SK-N-SH (cell line): ENCODE measurements at regions not wholly inside any gene's neighbourhood (a gene's known extent, or its start where the extent isn't known, plus 50 kb on each side); places are given as distances from the start of the nearest gene placed in this dataset.

ENCODE experiments used
- CTCF ChIA-PET: fragments of 300-600, 350-600 bp; formaldehyde crosslinking; extraction: SDS; loops from one replicate; lab custom pipeline; 2021; lab: Yijun Ruan, JAX
- POLR2A ChIA-PET: fragments of 350-600 bp; sonication (Branson Sonifier 250); formaldehyde crosslinking; extraction: SDS; loops from one replicate; lab custom pipeline; 2020; ENCODE audit warnings: antibody characterized with exemption, inconsistent platforms; lab: Yijun Ruan, JAX
- DNase-seq: peaks from one replicate; pipeline ENCODE4 v3.0.0; 2012
- H2AFZ ChIP-seq: fragments of 200-600 bp; sonication (generic); 2 replicates; pipeline ENCODE4 v1.8.1; 2016; ENCODE audit warnings: antibody characterized with exemption, mild to moderate bottlenecking, low read depth
- H3F3A ChIP-seq: fragments of 200-600 bp; sonication (generic); replicated peaks from 2 replicates; pipeline ENCODE3; 2016; ENCODE audit warnings: antibody characterized with exemption, mild to moderate bottlenecking; ENCODE audit not compliant: insufficient read depth
- H3K27ac ChIP-seq, 2 experiments: fragments of 200-500 bp in 1 of 2; fragments of 200-600 bp in 1 of 2; sonication (Bioruptor generic) in 1 of 2; sonication (generic), shearing (Covaris generic) in 1 of 2; 2 replicates each; pipeline versions ENCODE4 v1.5.1 to v1.6.1; 2014 to 2016; ENCODE audit warnings: low read depth in 2 of 2, inconsistent platforms in 1 of 2, low read length in 1 of 2, mild to moderate bottlenecking in 1 of 2, mixed read lengths in 1 of 2
- H3K27me3 ChIP-seq: fragments of 200-600 bp; sonication (generic), shearing (Covaris generic); 2 replicates; pipeline ENCODE4 v1.6.1; 2016; ENCODE audit warnings: mixed run types; ENCODE audit not compliant: insufficient read depth
- H3K36me3 ChIP-seq, 2 experiments: fragments of 200-500 bp in 1 of 2; fragments of 200-600 bp in 1 of 2; sonication (Bioruptor generic) in 1 of 2; sonication (generic) in 1 of 2; replicated peaks in 1 of 2; 2 replicates each; pipeline versions ENCODE3 to v1.5.1; 2014 to 2016; ENCODE audit warnings: low read length in 1 of 2, mild to moderate bottlenecking in 1 of 2; ENCODE audit not compliant: insufficient read depth in 2 of 2, control insufficient read depth in 1 of 2
- H3K4me1 ChIP-seq, 2 experiments: fragments of 200-500 bp in 1 of 2; fragments of 200-600 bp in 1 of 2; sonication (Bioruptor generic) in 1 of 2; sonication (generic), shearing (Covaris generic) in 1 of 2; 2 replicates each; pipeline versions ENCODE4 v1.5.1 to v1.6.1; 2014 to 2016; ENCODE audit warnings: low read depth in 1 of 2, low read length in 1 of 2, mixed run types in 1 of 2; ENCODE audit not compliant: insufficient read depth in 2 of 2, control insufficient read depth in 1 of 2
- H3K4me2 ChIP-seq: fragments of 200-600 bp; sonication (generic), shearing (Covaris generic); 2 replicates; pipeline ENCODE4 v1.6.1; 2017; ENCODE audit warnings: mixed run types
- H3K4me3 ChIP-seq, 2 experiments: fragments of 200-500 bp in 1 of 2; fragments of 200-600 bp in 1 of 2; sonication (Bioruptor generic) in 1 of 2; sonication (generic), shearing (Covaris generic) in 1 of 2; 2 replicates each; pipeline versions ENCODE4 v1.5.1 to v1.8.1; 2014 to 2016; ENCODE audit warnings: low read depth in 2 of 2, inconsistent platforms in 1 of 2, low read length in 1 of 2, mild to moderate bottlenecking in 1 of 2, mixed read lengths in 1 of 2, moderate library complexity in 1 of 2
- H3K79me2 ChIP-seq: fragments of 200-600 bp; sonication (generic); 2 replicates; pipeline ENCODE4 v1.8.1; 2017; ENCODE audit warnings: mild to moderate bottlenecking; ENCODE audit not compliant: insufficient read depth
- H3K9ac ChIP-seq: fragments of 200-600 bp; sonication (generic); 2 replicates; pipeline ENCODE4 v1.6.1; 2017; ENCODE audit warnings: mixed run types
- H3K9me2 ChIP-seq: fragments of 200-600 bp; sonication (generic); 2 replicates; pipeline ENCODE4 v1.6.1; 2017; ENCODE audit warnings: mixed run types
- H3K9me3 ChIP-seq: fragments of 200-600 bp; sonication (generic); 2 replicates; pipeline ENCODE4 v1.6.1; 2017; ENCODE audit warnings: mixed run types, mild to moderate bottlenecking, moderate library complexity
- H4K20me1 ChIP-seq: fragments of 200-600 bp; sonication (generic); 2 replicates; pipeline ENCODE4 v1.6.1; 2017; ENCODE audit warnings: mild to moderate bottlenecking, mixed run types; ENCODE audit not compliant: insufficient read depth
- ELF1 ChIP-seq: IDR thresholded peaks from 2 replicates; pipeline ENCODE4 v1.4.0; 2012
- EP300 ChIP-seq, 2 experiments: IDR thresholded peaks; 2 replicates each; pipeline versions ENCODE4 v1.4.0 to v1.6.1; 2012; ENCODE audit warnings: borderline replicate concordance in 1 of 2, low read depth in 1 of 2, low read length in 1 of 2
- FOXJ3 ChIP-seq: sonication (generic); formaldehyde crosslinking; IDR thresholded peaks from 2 replicates; pipeline ENCODE4 v1.5.1; 2020; ENCODE audit warnings: mild to moderate bottlenecking, missing genetic modification reagents
- GABPA ChIP-seq: IDR thresholded peaks from 2 replicates; pipeline ENCODE4 v1.4.0; 2012; ENCODE audit warnings: low read depth, mild to moderate bottlenecking
- GATA2 ChIP-seq: sonication (generic); formaldehyde crosslinking; IDR thresholded peaks from 2 replicates; pipeline ENCODE4 v1.5.0; 2020; ENCODE audit warnings: mild to moderate bottlenecking, missing genetic modification reagents
- JUND ChIP-seq: IDR thresholded peaks from 2 replicates; pipeline ENCODE4 v1.4.0; 2012
- MEF2A ChIP-seq: IDR thresholded peaks from 2 replicates; pipeline ENCODE4 v1.4.0; 2012; ENCODE audit warnings: low read depth, borderline replicate concordance
- RAD21 ChIP-seq: IDR thresholded peaks from 2 replicates; pipeline ENCODE4 v1.6.1; 2012; ENCODE audit warnings: mild to moderate bottlenecking, low read length
- RCOR1 ChIP-seq: fragments of 150-350 bp; IDR thresholded peaks from 2 replicates; pipeline ENCODE4 v1.6.1; 2017; ENCODE audit warnings: antibody characterized with exemption, low read length
- RFX5 ChIP-seq: IDR thresholded peaks from 2 replicates; pipeline ENCODE4 v1.6.1; 2012; ENCODE audit warnings: mild to moderate bottlenecking, improper control_type of control experiment, low read length
- RXRA ChIP-seq: IDR thresholded peaks from 2 replicates; pipeline ENCODE4 v1.4.0; 2012; ENCODE audit warnings: low read depth, mild to moderate bottlenecking, borderline replicate concordance
- TAF1 ChIP-seq: IDR thresholded peaks from 2 replicates; pipeline ENCODE4 v1.6.1; 2012; ENCODE audit warnings: low read depth, mild to moderate bottlenecking, low read length, moderate library complexity, borderline replicate concordance
- TCF12 ChIP-seq: IDR thresholded peaks from 2 replicates; pipeline ENCODE4 v1.4.0; 2012
- YY1 ChIP-seq: IDR thresholded peaks from 2 replicates; pipeline ENCODE4 v1.4.0; 2012; ENCODE audit warnings: low read depth, mild to moderate bottlenecking
- WGBS: methylation state at CpG from one replicate; pipeline ENCODE4 v1.1.6; 2017; ENCODE audit warnings: low lambda C conversion rate; 5-methylcytosine and 5-hydroxymethylcytosine counted together
- TF ChIP-seq, protein P1 (sequence below): IDR thresholded peaks from 2 replicates; pipeline ENCODE4; 2012
- TF ChIP-seq, protein P2 (sequence below): IDR thresholded peaks from 2 replicates; pipeline ENCODE4 v1.4.0; 2012; ENCODE audit warnings: low read depth, borderline replicate concordance
- TF ChIP-seq, protein P3 (sequence below): fragments of 150-350 bp; IDR thresholded peaks from 2 replicates; pipeline ENCODE4 v1.6.1; 2016; ENCODE audit warnings: mild to moderate bottlenecking, low read depth, low read length
- TF ChIP-seq, protein P4 (sequence below): IDR thresholded peaks from 2 replicates; pipeline ENCODE4 v1.6.1; 2012; ENCODE audit warnings: mild to moderate bottlenecking, low read depth, low read length, moderate library complexity

DNA sequence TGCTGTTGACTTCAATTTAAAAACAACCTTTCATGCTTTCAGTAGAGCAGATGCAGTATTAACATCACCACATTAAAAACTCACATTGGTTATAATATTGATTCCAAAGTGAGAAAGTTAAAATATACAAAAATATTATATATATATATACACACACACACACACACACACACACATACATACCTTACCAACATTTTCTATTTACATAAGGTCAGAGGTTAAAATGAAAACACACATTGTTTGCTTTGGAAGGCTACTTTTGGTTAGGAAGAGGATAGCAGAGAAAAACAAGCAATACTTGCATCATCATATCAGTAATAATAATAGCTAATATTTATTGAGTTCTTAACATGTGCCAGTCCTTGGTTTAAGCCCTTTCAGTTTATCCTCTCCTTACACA lies 226.5 kb downstream of the PPP4R3C start:
- POLR2A ChIA-PET: no interaction called here
- no peak overlapping the region for H3K4me2 ChIP-seq
- no peaks in the 10 kb centered on the region for H3K27me3 ChIP-seq
- no peak overlapping the region for H2AFZ ChIP-seq
- CTCF ChIA-PET: no interaction called here
- H3K27ac ChIP-seq: no peak overlapping the region
- H3K79me2 ChIP-seq: no peaks in the 10 kb centered on the region
- TF ChIP-seq FOXJ3 (no peak), ELF1 (no peak), TAF1 (no peak), JUND (no peak), RCOR1 (no peak), EP300 (IDR thresholded peaks at IDR 0.05; ENCODE audit: borderline replicate concordance in 1 of 2, low read depth in 1 of 2, low read length in 1 of 2) (no peak), GATA2 (CRISPR knock-in tag) (no peak), TCF12 (no peak), GABPA (no peak), YY1 (no peak), RAD21 (no peak)
- TF ChIP-seq, protein P1, sequence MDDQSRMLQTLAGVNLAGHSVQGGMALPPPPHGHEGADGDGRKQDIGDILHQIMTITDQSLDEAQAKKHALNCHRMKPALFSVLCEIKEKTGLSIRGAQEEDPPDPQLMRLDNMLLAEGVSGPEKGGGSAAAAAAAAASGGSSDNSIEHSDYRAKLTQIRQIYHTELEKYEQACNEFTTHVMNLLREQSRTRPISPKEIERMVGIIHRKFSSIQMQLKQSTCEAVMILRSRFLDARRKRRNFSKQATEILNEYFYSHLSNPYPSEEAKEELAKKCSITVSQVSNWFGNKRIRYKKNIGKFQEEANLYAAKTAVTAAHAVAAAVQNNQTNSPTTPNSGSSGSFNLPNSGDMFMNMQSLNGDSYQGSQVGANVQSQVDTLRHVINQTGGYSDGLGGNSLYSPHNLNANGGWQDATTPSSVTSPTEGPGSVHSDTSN: no peak
- TF ChIP-seq, protein P2, sequence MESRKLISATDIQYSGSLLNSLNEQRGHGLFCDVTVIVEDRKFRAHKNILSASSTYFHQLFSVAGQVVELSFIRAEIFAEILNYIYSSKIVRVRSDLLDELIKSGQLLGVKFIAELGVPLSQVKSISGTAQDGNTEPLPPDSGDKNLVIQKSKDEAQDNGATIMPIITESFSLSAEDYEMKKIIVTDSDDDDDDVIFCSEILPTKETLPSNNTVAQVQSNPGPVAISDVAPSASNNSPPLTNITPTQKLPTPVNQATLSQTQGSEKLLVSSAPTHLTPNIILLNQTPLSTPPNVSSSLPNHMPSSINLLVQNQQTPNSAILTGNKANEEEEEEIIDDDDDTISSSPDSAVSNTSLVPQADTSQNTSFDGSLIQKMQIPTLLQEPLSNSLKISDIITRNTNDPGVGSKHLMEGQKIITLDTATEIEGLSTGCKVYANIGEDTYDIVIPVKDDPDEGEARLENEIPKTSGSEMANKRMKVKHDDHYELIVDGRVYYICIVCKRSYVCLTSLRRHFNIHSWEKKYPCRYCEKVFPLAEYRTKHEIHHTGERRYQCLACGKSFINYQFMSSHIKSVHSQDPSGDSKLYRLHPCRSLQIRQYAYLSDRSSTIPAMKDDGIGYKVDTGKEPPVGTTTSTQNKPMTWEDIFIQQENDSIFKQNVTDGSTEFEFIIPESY: no peak
- H3K4me3 ChIP-seq: no peak overlapping the region
- H3K9me2 ChIP-seq: no peaks in the 10 kb centered on the region
- no peak overlapping the region for H3K9ac ChIP-seq
- no peaks in the 10 kb centered on the region for H3K36me3 ChIP-seq
- no peaks in the 10 kb centered on the region for H3K9me3 ChIP-seq
- H3K4me1 ChIP-seq: no peaks in the 10 kb centered on the region
- no peaks in the 10 kb centered on the region for H4K20me1 ChIP-seq
- no peaks in the 10 kb centered on the region for H3F3A ChIP-seq
- DNase-seq: no peak

DNA sequence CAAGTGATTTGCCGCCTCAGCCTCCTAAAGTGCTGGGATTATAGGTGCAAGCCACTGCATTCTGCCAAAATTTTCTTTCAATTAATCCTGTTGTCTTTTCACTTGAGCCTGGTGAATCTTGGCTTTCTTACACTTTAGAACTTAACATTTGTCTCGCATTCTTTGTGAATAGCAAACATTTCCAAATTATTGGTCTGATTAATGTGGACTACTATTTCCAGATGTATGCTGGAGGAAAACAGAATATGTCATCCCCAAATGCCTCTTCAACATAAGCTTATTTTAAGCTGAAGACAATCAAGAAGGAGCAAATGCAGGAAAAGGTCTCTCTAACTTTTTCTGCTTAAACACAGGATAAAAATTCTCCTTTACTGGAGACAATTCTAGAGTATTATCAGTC lies 233.4 kb downstream of the PPP4R3C start:
- Histone ChIP-seq H3K4me2 (no peak overlapping the region), H3K4me3 (no peak overlapping the region), H3K9me3 (no peaks in the 10 kb centered on the region), H3K79me2 (no peaks in the 10 kb centered on the region), H3K4me1 (no peaks in the 10 kb centered on the region), H3K27ac (no peak overlapping the region), H3K27me3 (no peaks in the 10 kb centered on the region), H3K9me2 (no peaks in the 10 kb centered on the region), H3K9ac (no peak overlapping the region), H3K36me3 (no peaks in the 10 kb centered on the region), H2AFZ (no peak overlapping the region), H4K20me1 (no peaks in the 10 kb centered on the region), H3F3A (no peaks in the 10 kb centered on the region)
- ChIA-PET POLR2A (no interaction called here), CTCF (no interaction called here)
- DNase-seq: no peak
- WGBS: 2% methylated on average over 2 of the region's 2 CpGs
- TF ChIP-seq, protein P3, sequence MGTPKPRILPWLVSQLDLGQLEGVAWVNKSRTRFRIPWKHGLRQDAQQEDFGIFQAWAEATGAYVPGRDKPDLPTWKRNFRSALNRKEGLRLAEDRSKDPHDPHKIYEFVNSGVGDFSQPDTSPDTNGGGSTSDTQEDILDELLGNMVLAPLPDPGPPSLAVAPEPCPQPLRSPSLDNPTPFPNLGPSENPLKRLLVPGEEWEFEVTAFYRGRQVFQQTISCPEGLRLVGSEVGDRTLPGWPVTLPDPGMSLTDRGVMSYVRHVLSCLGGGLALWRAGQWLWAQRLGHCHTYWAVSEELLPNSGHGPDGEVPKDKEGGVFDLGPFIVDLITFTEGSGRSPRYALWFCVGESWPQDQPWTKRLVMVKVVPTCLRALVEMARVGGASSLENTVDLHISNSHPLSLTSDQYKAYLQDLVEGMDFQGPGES: no peak
- TF ChIP-seq RXRA (no peak), TAF1 (no peak), JUND (no peak), RFX5 (no peak), GATA2 (CRISPR knock-in tag) (no peak), MEF2A (no peak)
- TF ChIP-seq, protein P4, sequence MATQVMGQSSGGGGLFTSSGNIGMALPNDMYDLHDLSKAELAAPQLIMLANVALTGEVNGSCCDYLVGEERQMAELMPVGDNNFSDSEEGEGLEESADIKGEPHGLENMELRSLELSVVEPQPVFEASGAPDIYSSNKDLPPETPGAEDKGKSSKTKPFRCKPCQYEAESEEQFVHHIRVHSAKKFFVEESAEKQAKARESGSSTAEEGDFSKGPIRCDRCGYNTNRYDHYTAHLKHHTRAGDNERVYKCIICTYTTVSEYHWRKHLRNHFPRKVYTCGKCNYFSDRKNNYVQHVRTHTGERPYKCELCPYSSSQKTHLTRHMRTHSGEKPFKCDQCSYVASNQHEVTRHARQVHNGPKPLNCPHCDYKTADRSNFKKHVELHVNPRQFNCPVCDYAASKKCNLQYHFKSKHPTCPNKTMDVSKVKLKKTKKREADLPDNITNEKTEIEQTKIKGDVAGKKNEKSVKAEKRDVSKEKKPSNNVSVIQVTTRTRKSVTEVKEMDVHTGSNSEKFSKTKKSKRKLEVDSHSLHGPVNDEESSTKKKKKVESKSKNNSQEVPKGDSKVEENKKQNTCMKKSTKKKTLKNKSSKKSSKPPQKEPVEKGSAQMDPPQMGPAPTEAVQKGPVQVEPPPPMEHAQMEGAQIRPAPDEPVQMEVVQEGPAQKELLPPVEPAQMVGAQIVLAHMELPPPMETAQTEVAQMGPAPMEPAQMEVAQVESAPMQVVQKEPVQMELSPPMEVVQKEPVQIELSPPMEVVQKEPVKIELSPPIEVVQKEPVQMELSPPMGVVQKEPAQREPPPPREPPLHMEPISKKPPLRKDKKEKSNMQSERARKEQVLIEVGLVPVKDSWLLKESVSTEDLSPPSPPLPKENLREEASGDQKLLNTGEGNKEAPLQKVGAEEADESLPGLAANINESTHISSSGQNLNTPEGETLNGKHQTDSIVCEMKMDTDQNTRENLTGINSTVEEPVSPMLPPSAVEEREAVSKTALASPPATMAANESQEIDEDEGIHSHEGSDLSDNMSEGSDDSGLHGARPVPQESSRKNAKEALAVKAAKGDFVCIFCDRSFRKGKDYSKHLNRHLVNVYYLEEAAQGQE: no peak
- TF ChIP-seq, protein P2: no peak
- TF ChIP-seq, protein P1: no peak
